Fibroblast of lung (primary cell): ENCODE measurements at regions not wholly inside any gene's neighbourhood (a gene's known extent, or its start where the extent isn't known, plus 50 kb on each side); places are given as distances from the start of the nearest gene placed in this dataset.

Experiments
- EZH2 ChIP-seq: IDR thresholded peaks from 2 replicates; pipeline ENCODE4 v1.5.1; 2012; ENCODE audit warnings: low read length, control low read depth, mild to moderate bottlenecking; ENCODE audit errors: missing control alignments
- TF ChIP-seq, protein P1 (sequence below), 2 donors: IDR thresholded peaks in 1 of 2; conservative IDR thresholded peaks in 1 of 2; 1 replicate in 1 of 2; 2 replicates in 1 of 2; pipeline ENCODE4 v1.5.1; 2011 to 2012; ENCODE audit warnings: low read length in 2 of 2, control low read depth in 1 of 2, inconsistent platforms in 1 of 2, low read depth in 1 of 2, mild to moderate bottlenecking in 1 of 2

GRCh38 chr21:27246741-27247140 is 279.9 kb upstream of the ADAMTS5 start:
- TF ChIP-seq EZH2 = no peak
- TF ChIP-seq, protein P1, sequence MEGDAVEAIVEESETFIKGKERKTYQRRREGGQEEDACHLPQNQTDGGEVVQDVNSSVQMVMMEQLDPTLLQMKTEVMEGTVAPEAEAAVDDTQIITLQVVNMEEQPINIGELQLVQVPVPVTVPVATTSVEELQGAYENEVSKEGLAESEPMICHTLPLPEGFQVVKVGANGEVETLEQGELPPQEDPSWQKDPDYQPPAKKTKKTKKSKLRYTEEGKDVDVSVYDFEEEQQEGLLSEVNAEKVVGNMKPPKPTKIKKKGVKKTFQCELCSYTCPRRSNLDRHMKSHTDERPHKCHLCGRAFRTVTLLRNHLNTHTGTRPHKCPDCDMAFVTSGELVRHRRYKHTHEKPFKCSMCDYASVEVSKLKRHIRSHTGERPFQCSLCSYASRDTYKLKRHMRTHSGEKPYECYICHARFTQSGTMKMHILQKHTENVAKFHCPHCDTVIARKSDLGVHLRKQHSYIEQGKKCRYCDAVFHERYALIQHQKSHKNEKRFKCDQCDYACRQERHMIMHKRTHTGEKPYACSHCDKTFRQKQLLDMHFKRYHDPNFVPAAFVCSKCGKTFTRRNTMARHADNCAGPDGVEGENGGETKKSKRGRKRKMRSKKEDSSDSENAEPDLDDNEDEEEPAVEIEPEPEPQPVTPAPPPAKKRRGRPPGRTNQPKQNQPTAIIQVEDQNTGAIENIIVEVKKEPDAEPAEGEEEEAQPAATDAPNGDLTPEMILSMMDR (conservative IDR thresholded peaks at IDR 0.05 in 1 of 2, IDR thresholded peaks at IDR 0.05 in 1 of 2; ENCODE audit: low read depth in 1 of 2, low read length in 2 of 2) = no peak
